HG02970 (cell line): ENCODE measurements at regions not wholly inside any gene's neighbourhood (a gene's known extent, or its start where the extent isn't known, plus 50 kb on each side); places are given as distances from the start of the nearest gene placed in this dataset.
"Not testable (repeated sequence)": the region's sequence is repeated elsewhere in the genome, so short reads cannot be mapped to it uniquely, and the experiment has no call there.

Source experiments
- ATAC-seq: cut with Tn5 transposase; IDR thresholded peaks from one replicate; pipeline ENCODE4 v1.9.1; 2021; ENCODE audit warnings: mild to moderate bottlenecking, moderate library complexity, moderate number of reproducible peaks; ENCODE audit not compliant: unreplicated experiment, low FRiP score

DNA sequence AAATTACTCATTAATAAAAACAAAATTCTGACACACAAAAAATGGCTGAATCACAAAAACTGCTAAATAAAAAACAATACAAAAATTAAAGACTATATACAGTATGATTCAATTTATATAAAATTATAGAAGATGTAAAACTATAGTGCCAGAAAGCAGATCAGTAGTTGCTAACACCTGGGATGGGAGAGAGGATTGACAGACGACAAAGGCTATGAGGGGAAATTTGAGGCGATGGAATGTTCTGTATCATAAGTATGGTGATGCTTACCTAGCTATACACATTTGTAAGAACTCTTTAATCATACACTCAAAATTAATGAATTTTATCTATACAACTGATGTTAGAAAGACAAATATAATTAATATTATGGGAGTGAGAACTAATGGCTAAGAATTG is 247.9 kb upstream of the GJE1 start:
- ATAC-seq = no peak

DNA sequence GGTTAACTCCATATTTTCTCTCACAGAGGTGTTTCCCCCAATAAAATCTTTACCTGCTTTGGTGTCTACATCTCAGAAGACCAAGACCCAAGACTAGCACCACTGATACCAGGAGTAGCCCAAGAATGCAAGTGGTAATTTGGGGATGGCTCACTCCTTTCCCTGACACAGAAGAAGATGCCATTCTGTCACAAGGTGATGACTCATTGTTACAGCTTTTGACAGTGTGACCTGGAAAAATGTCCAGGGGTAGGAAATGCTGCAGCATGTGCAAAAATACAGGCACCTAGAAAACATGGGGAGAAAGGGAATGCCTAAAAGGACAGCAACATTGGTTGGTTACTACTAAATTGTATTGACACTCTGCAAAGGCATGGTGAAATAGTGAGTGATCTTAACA is 254.0 kb upstream of the GJE1 start:
- ATAC-seq = no peak

DNA sequence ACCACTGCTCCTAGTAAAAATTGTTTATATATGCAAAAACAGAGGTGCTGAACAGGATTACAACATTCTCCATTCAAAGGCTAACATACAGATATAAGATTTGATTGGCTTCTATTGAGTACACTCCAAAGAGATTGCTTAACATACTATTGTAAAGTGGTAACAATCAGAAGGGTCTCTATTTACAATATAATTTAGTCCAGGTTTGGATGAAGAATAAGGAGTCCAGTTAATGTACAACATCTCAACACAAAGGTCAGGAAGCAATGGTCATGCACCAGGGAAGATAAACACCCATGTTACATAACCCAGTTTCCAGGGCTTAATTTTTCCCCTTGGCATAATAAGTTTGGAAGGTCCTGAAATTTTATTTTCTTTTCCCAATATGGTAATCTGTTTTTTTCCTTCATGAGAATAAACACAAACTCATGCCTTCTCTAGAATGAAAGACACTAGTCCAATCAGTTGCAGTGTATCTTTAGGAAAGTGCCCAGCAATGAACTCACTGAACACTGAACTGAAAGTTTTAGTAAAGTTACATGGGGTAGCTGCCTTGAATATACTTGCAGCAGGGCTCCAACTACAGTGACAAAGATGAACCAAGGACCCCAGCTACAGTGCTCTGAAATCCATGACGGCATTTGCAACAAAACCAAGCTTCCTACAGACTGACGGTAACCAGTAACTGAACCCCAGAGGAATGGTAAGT is 255.3 kb upstream of the GJE1 start:
- ATAC-seq = no peak

DNA sequence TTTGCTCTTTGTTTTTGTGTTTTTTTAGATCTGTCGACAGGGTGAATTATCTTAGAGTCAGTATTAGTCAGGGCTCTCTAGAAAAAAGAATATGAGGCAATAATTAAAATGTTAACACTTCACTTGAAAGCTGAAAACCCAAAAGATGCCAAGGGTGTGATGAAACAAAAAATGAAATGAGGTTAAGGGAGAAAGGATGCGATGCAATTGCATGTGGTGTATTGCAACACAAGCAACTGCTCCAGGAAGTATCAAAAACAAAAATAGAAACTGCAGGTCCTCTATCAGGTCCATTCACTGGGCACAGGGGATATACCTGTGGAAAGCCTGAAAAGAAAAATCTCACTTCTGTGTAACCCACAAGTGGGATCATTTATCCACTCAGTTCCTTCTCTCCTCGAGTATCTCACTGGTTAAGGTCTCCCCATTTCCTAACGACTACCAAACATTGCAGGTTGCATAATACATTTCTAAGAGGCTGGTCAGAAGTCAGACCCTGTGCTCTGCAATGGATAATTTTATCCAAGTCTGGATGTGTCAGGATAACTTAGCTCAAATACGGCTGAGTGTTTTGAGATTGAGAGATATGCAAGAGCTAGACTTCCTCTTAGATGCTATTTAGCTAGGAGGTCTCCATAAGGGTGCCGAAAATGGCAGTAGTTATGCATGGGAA is 257.7 kb upstream of the GJE1 start:
- ATAC-seq = no peak

DNA sequence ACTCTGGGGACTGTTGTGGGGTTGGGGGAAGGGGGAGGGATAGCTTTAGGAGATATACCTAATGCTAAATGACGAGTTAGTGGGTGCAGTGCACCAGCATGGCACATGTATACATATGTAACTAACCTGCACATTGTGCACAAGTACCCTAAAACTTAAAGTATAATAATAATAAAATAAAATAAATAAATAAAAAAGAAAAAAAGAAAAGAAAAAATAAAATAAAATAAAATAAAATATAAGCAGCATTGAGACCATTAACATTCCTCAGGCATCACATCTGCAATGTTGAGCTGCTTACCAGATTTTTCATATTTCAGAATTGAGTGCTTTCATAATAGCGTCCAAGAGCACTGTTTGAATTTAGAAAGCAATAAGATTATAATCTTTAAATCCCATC is 263.2 kb upstream of the GJE1 start:
- ATAC-seq = not testable (repeated sequence)

DNA sequence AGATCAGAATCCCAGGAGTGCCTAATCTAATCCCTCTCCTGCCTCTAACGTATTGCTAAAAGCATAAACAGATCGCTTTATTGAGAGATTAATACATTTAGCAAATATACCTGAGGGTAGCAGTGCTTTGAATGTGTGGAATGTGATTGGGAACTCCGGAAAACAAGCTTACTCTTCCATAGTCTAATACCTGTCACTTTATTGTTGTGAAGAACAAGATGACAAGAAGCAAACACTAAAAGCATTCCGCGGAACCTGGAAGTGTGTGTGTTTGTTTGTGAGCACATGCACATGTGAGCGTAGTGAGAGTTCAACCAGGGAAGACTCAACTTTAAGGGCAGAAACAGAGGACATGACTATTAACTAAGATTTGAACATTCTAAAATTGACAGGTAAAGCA is 265.0 kb upstream of the GJE1 start:
- no peak for ATAC-seq

DNA sequence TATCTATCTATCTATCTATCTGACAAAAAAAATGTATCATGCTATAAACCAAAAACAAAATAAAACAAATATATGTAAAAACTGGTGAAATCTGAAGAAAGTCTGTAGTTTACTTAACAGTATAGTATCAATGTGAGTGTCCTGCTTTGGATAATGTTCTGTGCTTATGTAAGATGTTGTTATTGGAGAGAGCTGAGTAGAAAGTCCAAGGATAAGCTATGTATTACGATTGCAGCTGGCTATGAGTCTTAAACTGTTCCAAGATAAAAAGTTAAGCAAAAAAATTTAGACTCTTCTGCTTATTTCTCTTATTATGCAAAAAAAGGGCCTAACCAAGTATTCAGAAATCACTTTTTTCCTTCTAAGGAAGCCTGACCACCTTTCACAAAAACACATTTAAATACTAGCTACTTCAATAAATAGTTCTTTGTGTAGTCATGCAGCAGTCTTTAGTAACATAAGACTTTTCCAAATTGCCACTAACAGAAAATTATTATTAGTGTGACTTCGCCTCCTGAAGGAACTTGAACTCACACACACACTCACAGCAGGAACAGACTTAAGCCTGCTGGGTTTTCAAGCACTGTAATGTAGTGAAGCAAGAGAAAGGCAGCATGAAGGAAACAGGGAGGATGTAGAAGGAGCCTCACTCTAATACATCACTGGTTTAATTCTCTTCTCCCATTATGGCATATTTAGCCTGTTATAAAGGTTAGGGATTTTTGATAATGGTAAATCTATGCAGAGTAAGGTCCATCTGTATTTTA is 265.8 kb upstream of the GJE1 start:
- no peak for ATAC-seq

DNA sequence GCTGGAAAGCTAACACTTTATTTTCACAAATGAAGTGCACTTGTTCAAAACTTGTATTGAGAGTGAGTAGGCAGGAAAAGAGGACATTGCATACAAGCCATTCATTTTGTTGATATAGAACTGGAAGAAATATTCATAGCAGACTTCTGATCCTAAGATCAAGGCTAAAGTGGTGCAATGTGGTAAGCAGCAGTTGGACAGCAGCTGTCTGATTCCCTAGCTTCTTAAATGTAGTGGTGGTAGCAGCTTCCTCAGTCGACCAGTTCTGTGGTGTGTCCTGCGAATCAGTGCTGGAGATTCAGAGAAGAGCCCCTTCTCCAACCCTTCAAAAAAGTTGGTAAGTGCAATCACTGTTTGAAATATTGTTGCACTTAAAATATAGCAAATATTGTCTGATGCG is 281.7 kb upstream of the GJE1 start:
- no peak for ATAC-seq

DNA sequence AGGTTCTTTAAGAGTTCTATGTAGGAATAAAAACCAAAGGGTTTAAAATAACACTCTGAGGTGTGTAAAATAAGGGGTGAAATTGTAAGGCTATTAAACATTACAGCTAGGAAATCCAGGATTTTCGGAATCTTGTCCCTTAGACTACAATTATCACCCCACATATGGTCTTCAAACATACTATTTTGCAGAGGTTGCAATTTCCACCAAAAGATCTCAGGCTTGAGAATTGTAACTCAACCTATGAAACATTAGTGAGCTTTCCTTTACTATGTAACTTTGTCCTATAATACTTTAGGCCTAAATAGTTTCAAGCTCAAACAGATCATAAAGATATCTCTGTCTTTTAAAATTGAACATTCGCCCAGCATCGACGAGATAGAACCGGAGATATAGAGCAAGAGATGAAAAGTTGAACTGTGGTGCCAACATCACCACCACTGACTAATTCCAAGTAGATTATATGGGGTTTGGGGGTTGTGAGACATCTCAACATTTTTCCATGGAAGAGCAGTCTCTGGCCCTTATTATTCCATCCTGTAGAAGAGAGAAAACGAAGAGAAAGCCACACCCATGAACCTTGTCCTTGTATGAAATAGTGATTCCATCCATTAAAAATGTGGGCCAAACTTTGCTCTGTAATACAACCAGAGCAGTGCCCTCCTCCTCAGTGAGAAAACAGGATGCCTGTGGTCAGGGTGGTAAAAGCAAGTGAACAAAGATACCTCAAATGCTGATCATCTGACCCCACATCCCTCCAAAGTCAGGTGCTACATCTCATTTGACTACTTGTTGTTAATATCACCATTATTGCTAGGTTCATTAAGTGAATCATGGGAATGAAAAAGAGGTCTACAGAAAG is 284.5 kb upstream of the GJE1 start:
- no peak for ATAC-seq

DNA sequence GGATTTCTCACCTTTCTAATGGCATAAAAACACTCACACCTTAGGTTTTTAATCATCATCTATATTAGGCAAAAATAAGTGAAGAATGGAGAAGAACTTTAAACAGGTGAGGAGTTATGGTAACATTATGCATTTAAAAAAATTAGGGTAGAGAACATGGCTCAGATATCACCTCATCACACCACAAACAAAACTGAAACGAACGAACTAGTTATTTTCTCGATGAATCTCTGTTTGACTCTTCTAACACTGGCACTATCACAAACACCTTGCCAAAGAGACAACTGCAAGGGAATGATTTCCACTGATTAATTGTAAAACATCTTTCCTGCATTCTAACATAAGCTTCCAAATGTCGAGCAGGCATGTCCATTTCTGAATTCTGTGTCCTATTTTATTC is 286.1 kb upstream of the GJE1 start:
- no peak for ATAC-seq

DNA sequence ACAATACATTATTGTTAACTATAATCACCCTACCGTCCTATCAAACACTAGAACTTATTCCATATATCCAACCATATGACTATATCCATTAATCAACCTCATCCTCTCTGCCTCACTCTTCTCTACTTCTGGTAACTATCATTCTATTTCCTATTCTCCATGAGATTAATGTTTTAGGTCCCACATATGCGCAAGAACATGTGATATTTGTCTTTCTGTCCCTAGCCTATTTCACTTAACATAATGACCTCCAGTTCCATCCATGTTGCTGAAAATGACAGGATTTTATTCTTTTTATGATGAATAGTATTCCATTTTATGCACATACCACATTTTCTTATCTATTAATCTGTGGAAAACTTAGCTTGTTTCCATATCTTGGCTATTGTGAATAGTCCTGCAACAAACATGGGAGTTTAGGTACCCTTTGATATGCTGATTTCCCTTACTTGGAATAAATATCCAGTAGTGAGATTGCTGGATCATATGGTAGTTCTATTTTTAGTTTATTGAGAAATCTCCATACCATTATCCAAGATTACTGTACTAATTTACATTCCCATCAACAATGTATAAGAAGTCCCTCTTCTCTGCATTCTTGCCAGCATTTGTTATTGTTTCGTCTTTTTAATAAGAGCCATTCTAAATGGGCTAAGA is 289.4 kb upstream of the GJE1 start:
- ATAC-seq = no peak

DNA sequence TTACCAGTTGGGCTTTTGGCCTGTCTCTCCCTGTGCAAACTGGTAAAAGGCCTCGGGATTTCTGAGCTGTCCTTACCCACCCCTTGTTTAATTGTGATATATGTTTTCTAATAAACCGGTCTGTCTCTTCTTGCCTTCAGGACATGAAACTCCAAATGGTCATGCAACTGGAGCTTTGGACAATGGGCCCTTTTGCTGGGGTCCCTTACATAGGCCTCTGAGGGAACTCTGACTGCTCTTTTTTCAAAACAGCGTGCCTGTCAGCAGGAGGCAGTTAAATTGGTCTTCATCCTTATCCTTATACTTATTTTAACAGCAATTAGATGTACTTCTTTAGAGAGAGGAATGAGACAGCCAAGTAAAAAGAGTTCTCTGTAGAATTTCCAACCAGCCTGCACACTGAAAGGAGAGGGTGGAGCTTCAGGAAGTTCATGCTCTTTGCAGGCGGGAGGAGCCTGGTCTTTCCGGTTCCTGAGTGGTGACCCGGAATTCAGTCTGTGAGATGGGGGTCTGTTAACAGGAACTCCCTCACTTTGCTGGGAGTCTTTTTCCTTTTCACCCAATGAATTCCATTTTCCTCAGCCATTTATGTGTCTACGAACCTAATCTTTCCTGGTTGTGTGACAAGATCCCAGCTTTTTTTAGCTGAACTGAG is 299.6 kb upstream of the GJE1 start:
- ATAC-seq = no peak

DNA sequence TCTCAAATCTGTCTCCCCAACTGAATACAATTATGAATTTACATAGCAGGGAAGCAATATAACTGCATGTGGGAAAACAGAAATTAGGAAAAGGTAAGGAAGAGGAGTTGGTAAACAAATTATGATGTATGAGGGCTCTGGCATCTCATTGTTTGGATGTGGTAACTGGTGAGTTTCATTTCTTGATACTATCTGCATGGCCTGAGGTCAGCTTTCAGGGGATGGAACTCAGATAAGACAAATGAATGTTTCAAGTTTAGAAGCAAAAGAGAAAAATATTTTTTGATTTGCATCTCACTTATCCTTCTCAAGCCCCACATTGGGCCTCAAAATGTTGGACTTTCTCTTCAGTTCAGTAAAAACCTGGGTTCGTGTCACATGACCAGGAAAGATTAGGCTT is 302.2 kb upstream of the GJE1 start:
- no peak for ATAC-seq

DNA sequence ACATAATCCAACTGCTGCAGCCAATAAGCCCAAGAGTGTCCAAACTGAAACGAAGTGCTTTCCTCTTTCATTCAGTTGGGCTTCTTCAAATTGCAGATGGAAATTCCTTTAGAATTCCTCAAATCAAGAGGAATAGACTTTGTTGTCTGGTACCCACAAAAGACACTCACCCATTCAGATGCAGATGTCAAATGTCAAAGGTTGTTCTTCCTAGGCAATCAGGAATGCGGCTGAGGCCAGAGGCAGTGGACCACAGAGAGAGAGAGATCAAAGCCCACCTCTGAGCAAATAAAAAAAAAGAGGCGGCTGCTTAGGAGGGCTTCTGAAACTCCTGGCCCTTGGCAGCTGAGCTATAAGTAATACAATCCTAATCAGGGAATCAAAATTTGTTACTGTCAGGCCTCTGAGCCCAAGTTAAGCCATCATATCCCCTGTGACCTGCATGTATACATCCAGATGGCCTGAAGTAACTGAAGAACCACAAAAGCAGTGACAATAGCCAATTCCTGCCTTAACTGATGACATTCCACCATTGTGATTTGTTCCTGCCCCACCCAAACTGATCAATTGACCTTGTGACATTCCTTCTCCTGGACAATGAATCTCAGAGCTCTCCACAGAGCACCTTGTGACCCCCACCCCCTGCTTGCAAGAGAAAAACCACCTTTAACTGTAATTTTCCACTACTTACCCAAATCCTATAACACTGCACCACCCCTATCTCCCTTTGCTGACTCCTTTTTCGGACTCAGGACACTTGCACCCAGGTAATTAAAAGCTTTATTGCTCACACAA is 303.0 kb upstream of the GJE1 start:
- ATAC-seq = no peak

DNA sequence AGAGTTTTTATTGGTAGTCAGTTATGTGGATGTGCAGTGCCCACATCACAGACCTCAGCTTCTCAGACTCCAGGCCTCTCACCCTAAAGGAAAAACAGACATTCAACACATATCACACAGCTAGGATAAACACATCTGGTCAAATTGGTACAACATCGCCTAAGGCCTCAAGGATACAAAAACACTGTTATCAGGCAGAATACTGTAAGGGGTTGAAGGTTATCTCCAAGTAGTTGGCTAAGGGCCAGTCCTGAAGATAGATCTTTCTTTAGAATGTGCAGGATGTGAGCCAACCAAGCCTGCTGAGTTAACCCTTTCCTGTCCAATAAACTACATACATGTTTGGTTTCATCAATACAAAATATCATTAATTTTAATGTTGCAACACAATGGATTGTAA is 308.4 kb upstream of the GJE1 start:
- ATAC-seq = no peak

DNA sequence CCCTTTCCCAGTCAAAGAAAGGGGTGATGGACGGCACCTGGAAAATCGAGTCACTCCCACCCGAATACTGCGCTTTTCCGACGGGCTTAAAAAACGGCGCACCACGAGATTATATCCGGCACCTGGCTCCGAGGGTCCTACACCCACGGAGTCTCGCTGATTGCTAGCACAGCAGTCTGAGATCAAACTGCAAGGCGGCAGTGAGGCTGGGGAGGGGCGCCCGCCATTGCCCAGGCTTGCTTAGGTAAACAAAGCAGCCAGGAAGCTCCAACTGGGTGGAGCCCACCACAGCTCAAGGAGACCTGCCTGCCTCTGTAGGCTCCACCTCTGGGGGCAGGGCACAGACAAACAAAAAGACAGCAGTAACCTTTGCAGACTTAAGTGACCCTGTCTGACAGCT is 317.7 kb upstream of the GJE1 start:
- ATAC-seq = not testable (repeated sequence)

DNA sequence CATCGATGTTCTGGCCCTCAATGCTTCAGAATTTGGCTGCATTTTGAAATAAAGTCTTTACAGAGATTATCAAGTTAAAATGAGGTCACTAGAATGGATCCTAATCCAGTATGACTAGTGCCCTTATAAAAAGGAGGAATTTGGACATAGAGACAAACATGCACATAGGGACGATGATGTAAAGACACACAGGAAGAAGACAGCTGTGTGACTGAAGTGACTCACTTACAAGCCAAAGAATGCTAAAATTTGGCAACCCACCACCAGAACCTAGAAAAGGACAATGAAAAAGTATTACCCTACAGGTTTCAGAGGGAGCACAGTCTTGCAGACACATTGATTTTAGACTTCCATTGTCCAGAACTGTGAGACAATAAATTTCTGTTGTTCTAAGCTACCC is 322.8 kb upstream of the GJE1 start:
- ATAC-seq = no peak

DNA sequence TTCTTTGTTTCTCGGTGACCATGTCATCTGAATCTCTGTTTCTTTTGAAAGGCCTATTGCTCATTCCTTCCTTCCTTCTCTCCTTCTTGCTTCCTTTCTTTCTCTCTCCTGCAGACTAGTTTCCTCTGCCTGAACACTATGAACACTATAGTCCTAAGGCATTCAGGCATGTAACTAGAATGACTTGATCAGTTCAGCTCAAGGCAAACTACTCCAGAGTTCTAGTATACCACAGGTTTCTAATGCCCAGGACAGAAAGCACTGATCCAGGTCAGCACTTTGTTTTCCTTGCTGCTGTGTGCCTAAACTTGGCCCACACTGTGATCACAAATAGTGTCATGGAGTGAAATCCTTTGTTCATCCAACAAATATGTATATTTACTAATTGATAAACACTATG is 324.1 kb upstream of the GJE1 start:
- ATAC-seq = no peak

DNA sequence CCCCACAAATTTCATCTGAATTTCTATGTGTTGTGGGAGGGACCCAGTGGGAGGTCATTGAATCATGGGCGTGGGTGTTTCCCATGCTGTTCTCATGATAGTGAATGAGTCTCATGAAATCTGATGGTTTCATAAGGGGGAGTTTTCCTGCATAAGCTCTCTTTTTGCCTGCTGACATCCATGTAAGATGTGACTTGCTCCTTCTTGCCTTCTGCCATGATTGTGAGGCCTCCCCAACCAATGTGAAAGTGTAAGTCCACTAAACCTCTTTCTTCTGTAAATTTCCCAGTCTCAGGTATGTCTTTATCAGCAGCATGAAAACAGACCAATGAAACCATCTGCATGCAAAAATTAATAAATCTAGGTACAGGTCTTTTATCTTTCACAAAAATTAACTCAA is 331.8 kb upstream of the GJE1 start:
- ATAC-seq = not testable (repeated sequence)
